ENCODE measurements at regions not wholly inside any gene's neighbourhood (a gene's known extent, or its start where the extent isn't known, plus 50 kb on each side); places are given as distances from the start of the nearest gene placed in this dataset.

GRCh38 chr4:108361446-108361820 lies 192.7 kb upstream of the LEF1 start:
- DNase-seq (ENCODE audit: low read depth): no peak
- TF ChIP-seq, protein P1, sequence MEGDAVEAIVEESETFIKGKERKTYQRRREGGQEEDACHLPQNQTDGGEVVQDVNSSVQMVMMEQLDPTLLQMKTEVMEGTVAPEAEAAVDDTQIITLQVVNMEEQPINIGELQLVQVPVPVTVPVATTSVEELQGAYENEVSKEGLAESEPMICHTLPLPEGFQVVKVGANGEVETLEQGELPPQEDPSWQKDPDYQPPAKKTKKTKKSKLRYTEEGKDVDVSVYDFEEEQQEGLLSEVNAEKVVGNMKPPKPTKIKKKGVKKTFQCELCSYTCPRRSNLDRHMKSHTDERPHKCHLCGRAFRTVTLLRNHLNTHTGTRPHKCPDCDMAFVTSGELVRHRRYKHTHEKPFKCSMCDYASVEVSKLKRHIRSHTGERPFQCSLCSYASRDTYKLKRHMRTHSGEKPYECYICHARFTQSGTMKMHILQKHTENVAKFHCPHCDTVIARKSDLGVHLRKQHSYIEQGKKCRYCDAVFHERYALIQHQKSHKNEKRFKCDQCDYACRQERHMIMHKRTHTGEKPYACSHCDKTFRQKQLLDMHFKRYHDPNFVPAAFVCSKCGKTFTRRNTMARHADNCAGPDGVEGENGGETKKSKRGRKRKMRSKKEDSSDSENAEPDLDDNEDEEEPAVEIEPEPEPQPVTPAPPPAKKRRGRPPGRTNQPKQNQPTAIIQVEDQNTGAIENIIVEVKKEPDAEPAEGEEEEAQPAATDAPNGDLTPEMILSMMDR (conservative IDR thresholded peaks at IDR 0.05; ENCODE audit: low read length): no peak
- H3K4me3 ChIP-seq (ENCODE audit: low read length): no peak overlapping the region

DNA sequence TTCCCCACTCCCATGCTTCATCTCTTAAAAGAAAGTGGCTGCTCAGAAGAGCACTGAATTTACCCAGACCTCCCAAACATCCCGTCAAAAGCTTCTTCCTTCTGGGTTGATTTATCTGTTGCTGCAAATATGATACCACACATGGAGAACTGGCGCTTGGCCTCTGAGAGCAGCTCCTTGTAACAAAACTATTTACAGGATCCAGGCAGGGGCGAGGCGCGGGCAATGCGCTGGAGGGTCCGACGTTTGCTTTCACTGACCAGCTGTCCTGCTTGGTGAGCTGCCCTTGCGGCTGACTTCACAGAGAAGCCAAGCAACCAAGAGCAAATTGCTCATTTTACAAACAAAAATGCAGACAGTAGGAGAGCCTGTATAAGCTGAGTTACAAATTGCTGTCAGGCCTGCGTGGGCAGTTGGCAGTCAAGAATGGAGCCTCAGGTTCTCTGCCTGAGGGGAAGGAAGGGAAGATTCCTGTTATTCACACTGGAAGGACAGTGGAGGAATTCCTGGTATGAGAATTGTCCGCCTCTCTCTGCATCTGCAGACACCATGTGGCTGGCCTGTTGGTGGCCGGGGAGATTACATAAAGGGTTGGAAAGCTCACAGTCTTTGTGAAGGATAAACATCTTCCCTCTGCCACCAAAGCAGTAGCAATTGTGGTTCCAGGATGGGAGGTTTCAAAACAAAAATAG lies 192.2 kb upstream of the LEF1 start:
- TF ChIP-seq, protein P1 (conservative IDR thresholded peaks at IDR 0.05; ENCODE audit: low read length): no peak; the same call in 1 of the 2 replicates
- DNase-seq (ENCODE audit: low read depth): peak; percentile 93
- H3K4me3 ChIP-seq (ENCODE audit: low read length): no peak overlapping the region

- H3K4me3 ChIP-seq (ENCODE audit: low read length): no peak overlapping the region
- TF ChIP-seq, protein P1 (conservative IDR thresholded peaks at IDR 0.05; ENCODE audit: low read length): no peak
- no peak for DNase-seq (ENCODE audit: low read depth)
Observed at GRCh38 chr4:108359986-108360681, 191.4 kb upstream of the LEF1 start.

DNA sequence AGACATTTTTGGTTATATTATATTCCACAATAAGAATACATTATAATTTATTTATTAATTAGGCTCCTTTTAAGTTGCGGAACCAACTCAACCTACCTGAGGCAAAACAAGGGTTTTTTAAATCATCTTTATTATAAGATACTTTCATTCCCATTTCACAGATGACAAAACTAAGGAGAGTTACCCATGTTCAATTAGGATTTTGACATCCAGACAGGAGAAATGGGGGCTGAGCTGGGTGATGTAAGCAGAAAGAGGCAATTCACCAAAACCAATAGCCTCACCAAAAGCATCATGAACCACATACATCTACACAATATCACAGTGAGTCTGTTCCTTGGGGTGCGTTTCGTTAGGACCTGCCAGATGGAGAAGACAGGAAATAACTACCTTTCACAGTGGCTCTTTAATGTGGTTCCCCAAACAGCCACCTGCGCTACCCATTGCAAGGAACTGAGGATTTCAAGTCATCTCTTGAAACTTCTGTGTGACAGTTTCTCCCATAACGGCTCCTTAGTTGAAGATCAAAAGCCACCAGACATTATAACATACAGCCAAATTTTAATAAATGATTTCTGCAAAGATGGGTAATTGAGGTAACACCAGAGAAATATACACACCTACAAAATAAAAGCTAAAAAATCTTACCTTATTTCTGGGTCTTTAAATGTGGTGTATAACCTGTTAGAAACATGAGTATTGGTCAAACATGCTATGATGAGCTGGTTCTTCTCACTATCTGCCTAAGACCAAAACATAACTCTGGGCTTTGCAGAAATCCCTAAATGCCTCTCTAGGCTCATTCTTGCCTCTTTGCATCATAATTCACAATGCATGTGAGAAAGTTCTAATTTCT lies 190.6 kb upstream of the LEF1 start:
- H3K4me3 ChIP-seq (ENCODE audit: low read length): no peak overlapping the region
- TF ChIP-seq, protein P1 (conservative IDR thresholded peaks at IDR 0.05; ENCODE audit: low read length): no peak
- no peak for DNase-seq (ENCODE audit: low read depth)

DNA sequence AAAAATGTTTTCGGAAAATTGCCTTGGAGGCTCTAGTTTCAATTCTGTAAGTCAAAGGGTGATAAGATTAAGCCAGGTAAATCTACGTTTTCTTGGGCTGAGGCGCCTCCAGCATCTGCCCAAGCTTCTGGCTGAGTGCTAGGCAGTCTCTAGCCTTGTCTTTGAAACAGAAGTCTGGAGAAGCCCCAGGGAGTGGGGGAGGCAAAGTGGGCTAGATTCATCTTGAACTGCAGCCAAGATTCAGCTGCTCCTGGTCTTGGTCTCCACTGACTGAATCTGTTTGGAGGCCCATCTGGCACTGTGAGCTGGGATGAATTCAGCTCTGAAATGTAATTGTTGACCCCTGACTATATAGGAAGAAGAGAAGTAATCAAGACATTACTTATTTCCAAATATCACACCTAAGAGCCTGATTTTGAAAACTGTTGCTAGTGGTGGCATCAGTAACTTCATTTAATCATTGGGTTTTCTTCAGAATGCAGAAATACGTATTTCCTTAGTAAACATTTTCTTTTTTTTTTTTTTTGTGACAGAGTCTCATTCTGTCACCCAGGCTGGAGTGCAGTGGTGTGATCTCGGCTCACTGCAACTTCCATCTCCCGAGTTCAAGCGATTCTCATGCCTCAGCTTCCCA lies 187.3 kb upstream of the LEF1 start:
- no peak overlapping the region for H3K4me3 ChIP-seq (ENCODE audit: low read length)
- DNase-seq (ENCODE audit: low read depth): no peak
- TF ChIP-seq, protein P1 (conservative IDR thresholded peaks at IDR 0.05; ENCODE audit: low read length): no peak

DNA sequence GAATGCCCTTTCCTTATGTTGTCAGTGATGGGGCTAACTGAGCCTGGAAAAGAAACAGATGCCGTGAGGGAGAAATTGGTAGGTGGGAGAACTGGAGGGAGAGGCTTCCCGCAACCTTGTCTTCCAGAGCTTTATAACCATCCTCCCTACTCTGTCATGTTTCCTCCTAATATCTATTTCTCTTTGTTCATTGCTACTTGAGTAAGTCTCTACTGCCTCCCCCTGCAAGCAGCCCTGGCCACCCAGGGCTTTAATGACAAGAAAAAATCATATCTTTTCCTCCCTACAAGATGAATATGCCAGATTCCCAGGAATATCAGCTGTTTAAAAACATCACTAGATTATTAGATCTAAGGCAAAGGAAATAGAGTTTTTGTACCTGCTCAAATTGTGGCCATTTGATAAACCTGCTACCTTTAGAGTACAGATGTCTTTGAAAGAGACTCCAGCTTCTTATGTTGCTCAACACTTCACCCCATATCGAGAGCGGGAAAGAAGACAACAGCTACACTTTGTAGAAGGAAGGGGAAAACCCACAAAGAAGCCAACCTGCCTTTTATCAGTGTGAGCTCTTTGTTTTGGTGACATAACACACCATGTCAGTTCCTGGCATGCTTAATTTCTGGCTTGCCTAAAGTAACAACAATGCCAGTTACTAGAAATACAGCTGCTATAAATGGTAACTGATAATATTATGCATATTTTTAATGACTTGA lies 186.6 kb upstream of the LEF1 start:
- TF ChIP-seq, protein P1 (conservative IDR thresholded peaks at IDR 0.05; ENCODE audit: low read length): no peak
- DNase-seq (ENCODE audit: low read depth): no peak
- no peak overlapping the region for H3K4me3 ChIP-seq (ENCODE audit: low read length)

All from AG10803 (cell line).